Transverse colon (tissue), 4 donors: ENCODE measurements at regions not wholly inside any gene's neighbourhood (a gene's known extent, or its start where the extent isn't known, plus 50 kb on each side); places are given as distances from the start of the nearest gene placed in this dataset.

Experiments
- CTCF ChIP-seq, 5 experiments: fragments of 200-600 bp in 3 of 5; fragments of 450-650 bp in 2 of 5; sonication (generic) in 3 of 5; IDR thresholded peaks; 1 replicate in 2 of 5; 2 replicates in 3 of 5; pipeline ENCODE4 v1.5.1; 2016 to 2017; ENCODE audit warnings: antibody characterized with exemption in 5 of 5, inconsistent platforms in 3 of 5, mild to moderate bottlenecking in 2 of 5, moderate library complexity in 1 of 5
- EP300 ChIP-seq: sonication (generic); formaldehyde crosslinking; IDR thresholded peaks from one replicate; pipeline ENCODE4 v1.6.1; 2017; ENCODE audit warnings: antibody characterized with exemption, low read depth
- POLR2A ChIP-seq: fragments of 450-650 bp; IDR thresholded peaks from one replicate; pipeline ENCODE4 v1.6.1; 2016; ENCODE audit warnings: antibody characterized with exemption, mild to moderate bottlenecking, moderate library complexity
- POLR2AphosphoS5 ChIP-seq, 3 donors: sonication (generic); formaldehyde crosslinking; IDR thresholded peaks; one replicate each; pipeline ENCODE4 v1.6.1; 2016; ENCODE audit warnings: antibody characterized with exemption in 3 of 3

- TF ChIP-seq CTCF (IDR thresholded peaks at IDR 0.05) (no peak), EP300 (no peak), POLR2AphosphoS5 (IDR thresholded peaks at IDR 0.05) (no peak), POLR2A (no peak)
Measured at GRCh38 chr6:26202201-26202611, 115.0 kb downstream of the HFE start.
